SU-DHL-6 (cell line): ENCODE measurements at regions not wholly inside any gene's neighbourhood (a gene's known extent, or its start where the extent isn't known, plus 50 kb on each side); places are given as distances from the start of the nearest gene placed in this dataset.

Experiments
- H2AFZ ChIP-seq: fragments of 200-600 bp; sonication (generic); 2 replicates; pipeline ENCODE4 v1.6.1; 2014; ENCODE audit warnings: low read depth, mild to moderate bottlenecking, moderate library complexity, mixed read lengths, antibody characterized with exemption, low read length; ENCODE audit not compliant: severe bottlenecking
- H3F3A ChIP-seq: fragments of 200-600 bp; shearing (Covaris generic); 2 replicates; pipeline ENCODE4 v1.6.0; 2016; ENCODE audit warnings: antibody characterized with exemption, mild to moderate bottlenecking; ENCODE audit not compliant: insufficient read depth
- H3K27ac ChIP-seq: fragments of 200-600 bp; sonication (generic); 2 replicates; pipeline ENCODE4 v1.5.1; 2016; ENCODE audit warnings: low read depth, mild to moderate bottlenecking, low read length, moderate library complexity, mixed read lengths
- H3K27me3 ChIP-seq: fragments of 200-600 bp; sonication (generic), shearing (Covaris generic); 2 replicates; pipeline ENCODE4 v1.6.0; 2014; ENCODE audit warnings: mild to moderate bottlenecking, low read length
- H3K36me3 ChIP-seq: fragments of 200-600 bp; sonication (generic); 2 replicates; pipeline ENCODE4 v1.6.1; 2014; ENCODE audit warnings: mild to moderate bottlenecking, low read length, mixed read lengths
- H3K4me2 ChIP-seq: fragments of 300-600, 200-600 bp; shearing (Covaris generic), sonication (generic); 2 replicates; pipeline ENCODE4 v1.6.0; 2014; ENCODE audit warnings: low read length, low read depth, mild to moderate bottlenecking; ENCODE audit not compliant: poor library complexity, severe bottlenecking
- H3K4me3 ChIP-seq: fragments of 200-600 bp; sonication (generic); 2 replicates; pipeline ENCODE4 v1.5.1; 2014; ENCODE audit warnings: antibody characterized with exemption, low read length, mild to moderate bottlenecking, mixed read lengths; ENCODE audit not compliant: insufficient read depth, poor library complexity, severe bottlenecking
- H3K79me2 ChIP-seq: fragments of 200-600 bp; sonication (generic); 2 replicates; pipeline ENCODE4 v1.6.1; 2014; ENCODE audit warnings: mild to moderate bottlenecking, low read length, moderate library complexity; ENCODE audit not compliant: insufficient read depth
- H3K9ac ChIP-seq: fragments of 200-600 bp; sonication (generic); 2 replicates; pipeline ENCODE4 v1.7.0; 2014; ENCODE audit warnings: mild to moderate bottlenecking, low read length
- H3K9me2 ChIP-seq: fragments of 200-600 bp; sonication (generic); replicated peaks from 2 replicates; pipeline ENCODE4 v1.6.1; 2014; ENCODE audit warnings: low read length; ENCODE audit not compliant: insufficient read depth
- H3K9me3 ChIP-seq: fragments of 200-600 bp; sonication (generic); 2 replicates; pipeline ENCODE4 v1.6.1; 2014; ENCODE audit warnings: low read length, mixed read lengths; ENCODE audit not compliant: insufficient read depth
- H4K20me1 ChIP-seq: fragments of 200-600 bp; sonication (generic); 2 replicates; pipeline ENCODE4 v1.6.1; 2014; ENCODE audit warnings: low read depth, mild to moderate bottlenecking, antibody characterized with exemption, low read length, moderate library complexity, mixed read lengths
- CTCF ChIP-seq: fragments of 200-600 bp; sonication (generic); IDR thresholded peaks from one replicate; pipeline ENCODE4 v1.5.1; 2017; ENCODE audit warnings: antibody characterized with exemption, mild to moderate bottlenecking, low read length, moderate library complexity; ENCODE audit not compliant: insufficient read depth, poor library complexity, severe bottlenecking
- EZH2phosphoT487 ChIP-seq: fragments of 200-600 bp; sonication (generic), shearing (Covaris generic); conservative IDR thresholded peaks from 2 replicates; pipeline ENCODE4 v1.6.1; 2018; ENCODE audit warnings: mild to moderate bottlenecking, antibody characterized with exemption, low read length, moderate library complexity, mixed read lengths

GRCh38 chr14:97777622-97778355 is 980.6 kb downstream of the VRK1 start:
- H2AFZ ChIP-seq: no peak overlapping the region
- no peak overlapping the region for H3K27ac ChIP-seq
- H3K4me2 ChIP-seq: no peak overlapping the region
- H3K9ac ChIP-seq: no peak overlapping the region
- no peak for TF ChIP-seq EZH2phosphoT487
- no peak for TF ChIP-seq CTCF
- H3K9me2 ChIP-seq: no peaks in the 10 kb centered on the region
- H4K20me1 ChIP-seq: no peaks in the 10 kb centered on the region
- H3F3A ChIP-seq: no peaks in the 10 kb centered on the region
- no peaks in the 10 kb centered on the region for H3K27me3 ChIP-seq
- H3K36me3 ChIP-seq: no peaks in the 10 kb centered on the region
- H3K9me3 ChIP-seq: no peaks in the 10 kb centered on the region
- no peaks in the 10 kb centered on the region for H3K79me2 ChIP-seq
- no peak overlapping the region for H3K4me3 ChIP-seq

DNA sequence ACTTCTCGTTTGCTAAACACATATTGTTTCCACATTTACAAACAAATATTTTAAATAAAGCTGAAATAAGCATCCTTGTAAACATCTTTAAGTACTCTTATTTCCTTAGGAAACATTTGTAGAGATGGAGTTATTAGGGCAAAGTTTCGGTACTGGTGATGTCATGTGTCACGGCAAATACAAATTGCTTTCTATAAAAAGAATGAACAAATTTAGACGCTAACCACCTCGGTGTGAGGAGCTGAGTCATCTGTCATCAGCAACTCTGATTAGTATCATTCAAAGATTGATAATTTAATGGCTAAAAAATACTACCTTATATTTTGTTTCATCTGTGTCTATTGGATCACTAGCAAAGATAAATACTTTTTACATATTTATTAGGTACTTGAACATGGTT is 982.0 kb downstream of the VRK1 start:
- Histone ChIP-seq H3K9me3 (no peaks in the 10 kb centered on the region), H4K20me1 (no peaks in the 10 kb centered on the region), H2AFZ (no peak overlapping the region), H3K9me2 (no peaks in the 10 kb centered on the region), H3K27me3 (no peaks in the 10 kb centered on the region), H3K27ac (no peak overlapping the region), H3K79me2 (no peaks in the 10 kb centered on the region), H3F3A (no peaks in the 10 kb centered on the region), H3K36me3 (no peaks in the 10 kb centered on the region), H3K4me3 (no peak overlapping the region), H3K4me2 (no peak overlapping the region), H3K9ac (no peak overlapping the region)
- TF ChIP-seq EZH2phosphoT487 (no peak), CTCF (no peak)

GRCh38 chr14:97780804-97781203 is 983.6 kb downstream of the VRK1 start:
- H3K4me3 ChIP-seq: no peak overlapping the region
- no peak overlapping the region for H2AFZ ChIP-seq
- no peaks in the 10 kb centered on the region for H3K36me3 ChIP-seq
- H3F3A ChIP-seq: no peaks in the 10 kb centered on the region
- no peak for TF ChIP-seq CTCF
- TF ChIP-seq EZH2phosphoT487: no peak
- no peaks in the 10 kb centered on the region for H3K79me2 ChIP-seq
- no peak overlapping the region for H3K27ac ChIP-seq
- no peaks in the 10 kb centered on the region for H3K27me3 ChIP-seq
- H3K9me2 ChIP-seq: no peaks in the 10 kb centered on the region
- H3K9ac ChIP-seq: no peak overlapping the region
- H3K9me3 ChIP-seq: no peaks in the 10 kb centered on the region
- no peaks in the 10 kb centered on the region for H4K20me1 ChIP-seq
- no peak overlapping the region for H3K4me2 ChIP-seq
